Erythroblast (primary cell): ENCODE measurements at regions not wholly inside any gene's neighbourhood (a gene's known extent, or its start where the extent isn't known, plus 50 kb on each side); places are given as distances from the start of the nearest gene placed in this dataset.

Experiments
- GATA1 ChIP-seq: IDR thresholded peaks from 2 replicates; pipeline ENCODE4 v1.6.1; 2011; ENCODE audit warnings: low read depth, mild to moderate bottlenecking, control low read depth, low read length, moderate library complexity
- POLR2A ChIP-seq: IDR thresholded peaks from 2 replicates; pipeline ENCODE4 v1.6.1; 2011; ENCODE audit warnings: mild to moderate bottlenecking, low read length

DNA sequence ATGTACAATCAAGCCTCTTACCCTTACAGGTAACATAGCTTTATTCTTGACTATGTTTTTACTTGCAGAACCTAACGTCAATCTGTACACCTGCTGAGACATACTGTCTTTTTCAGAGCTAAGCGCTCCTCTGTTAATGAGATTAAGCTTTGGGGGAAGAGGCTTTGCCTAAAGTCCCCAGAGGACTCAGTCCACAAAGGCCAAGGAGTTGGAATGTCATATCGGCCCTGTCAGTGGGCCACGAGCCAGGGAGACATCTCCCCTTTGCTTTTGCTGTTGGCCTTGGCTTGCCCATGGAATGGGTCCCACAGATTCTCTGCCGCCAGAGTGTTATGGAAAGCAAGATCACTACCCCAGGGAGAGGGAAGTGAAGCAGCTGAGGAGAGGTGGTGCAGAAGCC lies 64.1 kb upstream of the SOX4 start:
- no peak for TF ChIP-seq POLR2A
- no peak for TF ChIP-seq GATA1
